ENCODE measurements at regions not wholly inside any gene's neighbourhood (a gene's known extent, or its start where the extent isn't known, plus 50 kb on each side); places are given as distances from the start of the nearest gene placed in this dataset.

GRCh38 chr7:68438811-68439210, 1159.5 kb upstream of the AUTS2 start:
- no peak for DNase-seq (ENCODE audit: low read depth)

- DNase-seq (ENCODE audit: low read depth): no peak
Observed at GRCh38 chr7:68439897-68440296, 1158.4 kb upstream of the AUTS2 start.

- DNase-seq (ENCODE audit: low read depth): no peak
Observed at GRCh38 chr7:68440866-68441265, 1157.4 kb upstream of the AUTS2 start.

- no peak for DNase-seq (ENCODE audit: low read depth)
Observed at GRCh38 chr7:68441645-68442044, 1156.6 kb upstream of the AUTS2 start.

GRCh38 chr7:68442931-68443631, 1155.2 kb upstream of the AUTS2 start:
- no peak for DNase-seq (ENCODE audit: low read depth)

- DNase-seq (ENCODE audit: low read depth): no peak
Observed at GRCh38 chr7:68444042-68444441, 1154.2 kb upstream of the AUTS2 start.

GRCh38 chr7:68444956-68445355, 1153.3 kb upstream of the AUTS2 start:
- no peak for DNase-seq (ENCODE audit: low read depth)

GRCh38 chr7:68446183-68446582, 1152.1 kb upstream of the AUTS2 start:
- DNase-seq (ENCODE audit: low read depth): no peak

GRCh38 chr7:68449099-68449498, 1149.2 kb upstream of the AUTS2 start:
- no peak for DNase-seq (ENCODE audit: low read depth)

- DNase-seq (ENCODE audit: low read depth): no peak
Observed at GRCh38 chr7:68449816-68450215, 1148.5 kb upstream of the AUTS2 start.

- no peak for DNase-seq (ENCODE audit: low read depth)
Observed at GRCh38 chr7:68454931-68455330, 1143.3 kb upstream of the AUTS2 start.

- no peak for DNase-seq (ENCODE audit: low read depth)
Observed at GRCh38 chr7:68456469-68456868, 1141.8 kb upstream of the AUTS2 start.

- no peak for DNase-seq (ENCODE audit: low read depth)
Observed at GRCh38 chr7:68457481-68457880, 1140.8 kb upstream of the AUTS2 start.

GRCh38 chr7:68458010-68458908, 1140.0 kb upstream of the AUTS2 start:
- DNase-seq (ENCODE audit: low read depth): no peak

GRCh38 chr7:68461430-68461829, 1136.8 kb upstream of the AUTS2 start:
- peak; percentile 55 for DNase-seq (ENCODE audit: low read depth)

GRCh38 chr7:68470836-68471435, 1127.3 kb upstream of the AUTS2 start:
- DNase-seq (ENCODE audit: low read depth): no peak

- DNase-seq (ENCODE audit: low read depth): no peak
Observed at GRCh38 chr7:68472688-68473087, 1125.6 kb upstream of the AUTS2 start.

GRCh38 chr7:68474661-68475216, 1123.5 kb upstream of the AUTS2 start:
- DNase-seq (ENCODE audit: low read depth): no peak

- DNase-seq (ENCODE audit: low read depth): no peak
Observed at GRCh38 chr7:68476966-68477365, 1121.3 kb upstream of the AUTS2 start.

GRCh38 chr7:68478326-68478725, 1119.9 kb upstream of the AUTS2 start:
- no peak for DNase-seq (ENCODE audit: low read depth)

- no peak for DNase-seq (ENCODE audit: low read depth)
Observed at GRCh38 chr7:68482800-68483199, 1115.5 kb upstream of the AUTS2 start.

- no peak for DNase-seq (ENCODE audit: low read depth)
Observed at GRCh38 chr7:68484731-68485130, 1113.5 kb upstream of the AUTS2 start.
